GM12864 (cell line): ENCODE measurements at regions not wholly inside any gene's neighbourhood (a gene's known extent, or its start where the extent isn't known, plus 50 kb on each side); places are given as distances from the start of the nearest gene placed in this dataset.

ENCODE experiments used
- DNase-seq: peaks from one replicate; pipeline ENCODE4 v3.0.0-alpha.2; 2011; ENCODE audit warnings: low read depth
- H3K4me3 ChIP-seq: 2 replicates; pipeline ENCODE4 v1.5.1; 2011; ENCODE audit warnings: mild to moderate bottlenecking, low read depth, low read length, control low read depth
- TF ChIP-seq, protein P1 (sequence below): IDR thresholded peaks from 2 replicates; pipeline ENCODE4 v1.5.1; 2011; ENCODE audit warnings: low read depth, mild to moderate bottlenecking, moderate library complexity, low read length, control low read depth, inconsistent platforms; ENCODE audit errors: missing control alignments

DNA sequence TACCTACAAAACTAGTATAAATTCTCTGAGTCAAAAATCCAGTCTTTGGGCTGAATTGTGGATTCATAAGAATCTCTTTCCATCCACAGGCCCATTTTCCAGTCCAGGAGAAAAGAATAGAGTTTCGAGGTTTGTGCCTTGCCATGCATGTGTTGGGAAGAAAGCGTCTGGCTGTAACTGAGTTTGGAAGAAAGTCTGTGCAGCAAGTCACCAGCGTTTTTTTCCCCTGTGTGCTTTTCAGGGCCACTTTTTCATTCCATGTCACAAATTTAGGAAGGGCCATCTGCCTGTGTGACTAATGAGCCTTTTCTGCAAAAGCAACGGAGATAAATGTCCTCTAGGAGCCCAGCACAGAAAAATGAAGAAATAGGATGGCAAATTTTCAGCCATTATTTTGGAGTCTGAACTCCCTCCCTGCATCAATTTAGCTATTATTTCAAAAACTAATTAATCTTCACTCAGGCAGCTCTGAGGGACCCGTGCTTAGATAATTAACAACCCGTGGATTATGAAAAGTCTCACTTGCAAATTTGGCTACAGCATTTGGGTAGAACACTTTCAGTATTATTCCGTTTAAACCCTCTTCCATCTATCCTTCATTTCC lies 261.5 kb downstream of the SUDS3 start:
- H3K4me3 ChIP-seq, result no peak overlapping the region
- DNase-seq, result no peak
- TF ChIP-seq, protein P1, sequence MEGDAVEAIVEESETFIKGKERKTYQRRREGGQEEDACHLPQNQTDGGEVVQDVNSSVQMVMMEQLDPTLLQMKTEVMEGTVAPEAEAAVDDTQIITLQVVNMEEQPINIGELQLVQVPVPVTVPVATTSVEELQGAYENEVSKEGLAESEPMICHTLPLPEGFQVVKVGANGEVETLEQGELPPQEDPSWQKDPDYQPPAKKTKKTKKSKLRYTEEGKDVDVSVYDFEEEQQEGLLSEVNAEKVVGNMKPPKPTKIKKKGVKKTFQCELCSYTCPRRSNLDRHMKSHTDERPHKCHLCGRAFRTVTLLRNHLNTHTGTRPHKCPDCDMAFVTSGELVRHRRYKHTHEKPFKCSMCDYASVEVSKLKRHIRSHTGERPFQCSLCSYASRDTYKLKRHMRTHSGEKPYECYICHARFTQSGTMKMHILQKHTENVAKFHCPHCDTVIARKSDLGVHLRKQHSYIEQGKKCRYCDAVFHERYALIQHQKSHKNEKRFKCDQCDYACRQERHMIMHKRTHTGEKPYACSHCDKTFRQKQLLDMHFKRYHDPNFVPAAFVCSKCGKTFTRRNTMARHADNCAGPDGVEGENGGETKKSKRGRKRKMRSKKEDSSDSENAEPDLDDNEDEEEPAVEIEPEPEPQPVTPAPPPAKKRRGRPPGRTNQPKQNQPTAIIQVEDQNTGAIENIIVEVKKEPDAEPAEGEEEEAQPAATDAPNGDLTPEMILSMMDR, result no peak

DNA sequence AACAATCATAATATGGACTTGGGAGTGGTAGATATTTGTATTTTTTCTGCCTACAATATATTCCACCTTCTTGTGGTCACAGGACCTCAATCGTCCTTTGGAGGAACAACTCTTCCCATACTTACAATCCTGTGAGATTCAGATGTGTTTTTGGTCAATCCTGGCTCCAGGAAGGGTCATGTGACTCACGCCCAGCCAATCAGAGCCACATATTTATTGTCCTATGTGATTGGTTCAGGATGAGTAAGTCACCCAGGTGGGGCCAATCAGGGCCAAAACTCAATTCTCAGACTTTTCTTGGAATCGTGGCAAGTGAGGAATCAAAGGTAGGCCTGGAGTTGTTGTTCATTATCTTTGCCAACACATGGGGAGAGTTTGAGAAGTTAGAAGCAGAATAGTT lies 264.9 kb downstream of the SUDS3 start:
- H3K4me3 ChIP-seq, result no peak overlapping the region
- TF ChIP-seq, protein P1, result no peak

DNA sequence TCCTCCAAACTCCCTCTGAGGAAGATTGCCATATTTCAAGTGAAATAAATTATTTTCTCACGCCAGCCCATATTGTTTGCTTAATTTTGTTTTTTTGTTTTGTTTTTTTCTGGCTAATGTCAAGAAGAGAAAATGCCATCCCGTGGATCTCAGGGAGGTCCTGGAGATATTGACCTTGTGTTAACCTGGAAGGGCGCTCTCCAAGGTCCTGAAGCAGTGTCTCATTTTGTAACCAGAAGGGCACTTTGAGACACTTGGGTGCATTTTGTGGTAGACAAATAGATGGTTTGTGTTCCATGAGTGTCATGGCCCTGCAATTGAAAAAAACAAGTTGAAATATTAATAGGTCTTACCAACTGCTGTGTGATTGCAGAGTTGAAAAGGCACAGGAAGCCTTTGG lies 268.9 kb downstream of the SUDS3 start:
- TF ChIP-seq, protein P1, result no peak
- DNase-seq, result no peak
- no peak overlapping the region for H3K4me3 ChIP-seq

More for the DNA sequence above, 264.9 kb downstream of the SUDS3 start:
- DNase-seq, result no peak

DNA sequence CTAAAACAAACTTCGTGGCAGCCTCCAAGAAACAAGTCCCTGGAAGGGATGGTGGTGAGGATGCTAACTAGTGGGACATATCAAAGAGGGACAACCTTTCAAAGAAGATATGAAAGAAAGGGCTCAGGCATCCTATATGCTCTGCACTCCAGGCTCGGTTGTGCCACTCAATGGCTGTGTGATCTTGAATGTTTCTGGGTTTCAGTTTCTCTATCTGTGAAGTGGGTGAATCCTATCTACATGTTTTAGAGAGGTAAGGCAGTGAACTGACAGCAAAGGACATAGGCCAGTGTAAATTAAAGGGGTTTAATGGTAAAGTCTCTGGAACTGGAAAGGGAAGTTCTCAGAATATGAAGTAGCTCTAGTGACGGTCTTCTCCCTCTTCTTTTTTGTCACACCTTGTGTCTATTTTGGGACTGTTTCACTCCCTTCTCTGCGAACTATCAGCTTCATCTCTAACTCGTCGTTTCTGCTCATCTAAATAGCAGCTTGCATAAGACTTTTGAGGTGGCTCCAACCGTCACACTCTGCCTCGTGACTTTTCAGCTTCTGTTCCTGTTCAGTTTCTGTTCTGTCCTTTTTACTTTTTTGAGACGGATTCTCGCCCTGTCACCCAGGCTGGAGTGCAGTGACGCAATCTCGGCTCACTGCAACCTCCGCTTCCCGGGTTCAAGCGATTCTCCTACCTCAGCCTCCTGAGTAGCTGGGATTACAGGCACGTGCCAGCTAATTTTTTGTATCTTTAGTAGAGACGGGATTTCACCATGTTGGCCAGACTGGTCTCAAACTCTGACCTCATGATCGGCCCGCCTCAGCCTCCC lies 273.6 kb downstream of the SUDS3 start:
- TF ChIP-seq, protein P1, result no peak
- no peak for DNase-seq
- no peak overlapping the region for H3K4me3 ChIP-seq

DNA sequence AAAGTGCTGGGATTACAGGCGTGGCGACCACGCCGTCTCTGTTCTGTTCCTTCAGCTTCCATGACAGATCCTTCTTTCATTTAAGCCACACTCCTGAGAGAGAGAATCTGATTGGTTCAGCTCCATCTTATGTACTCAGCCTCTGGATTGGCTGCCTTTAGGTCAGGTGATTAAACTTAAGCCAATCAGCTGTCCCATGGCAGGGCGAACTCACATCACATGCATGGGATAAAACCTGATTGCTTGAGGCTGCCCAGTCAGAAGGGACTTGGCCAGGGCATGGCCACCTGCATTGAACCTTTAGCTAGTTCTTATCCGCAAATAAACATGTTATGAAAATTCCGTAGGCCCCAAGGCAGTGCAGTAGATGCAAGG lies 274.2 kb downstream of the SUDS3 start:
- DNase-seq, result no peak
- TF ChIP-seq, protein P1, result no peak
- H3K4me3 ChIP-seq, result no peak overlapping the region

DNA sequence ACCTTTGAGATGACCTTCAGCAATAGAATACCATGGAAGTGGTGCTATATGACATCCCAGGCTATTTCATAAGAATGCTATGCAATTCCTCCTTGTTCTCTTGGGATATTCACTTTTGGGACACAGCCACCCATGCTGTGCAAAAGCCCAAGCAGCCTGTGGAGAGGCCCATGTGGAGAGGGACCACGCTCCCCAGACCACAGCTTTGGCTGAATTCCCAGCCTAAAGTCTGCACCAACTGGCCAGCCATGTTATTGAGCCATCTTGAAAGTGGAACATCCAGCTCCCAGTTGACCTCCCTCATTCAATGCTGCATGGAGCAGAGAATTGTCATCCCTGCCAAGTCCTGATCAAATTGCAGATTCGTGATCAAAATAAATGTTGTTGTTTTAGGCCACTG lies 275.1 kb downstream of the SUDS3 start:
- TF ChIP-seq, protein P1, result no peak
- no peak for DNase-seq
- H3K4me3 ChIP-seq, result no peak overlapping the region

DNA sequence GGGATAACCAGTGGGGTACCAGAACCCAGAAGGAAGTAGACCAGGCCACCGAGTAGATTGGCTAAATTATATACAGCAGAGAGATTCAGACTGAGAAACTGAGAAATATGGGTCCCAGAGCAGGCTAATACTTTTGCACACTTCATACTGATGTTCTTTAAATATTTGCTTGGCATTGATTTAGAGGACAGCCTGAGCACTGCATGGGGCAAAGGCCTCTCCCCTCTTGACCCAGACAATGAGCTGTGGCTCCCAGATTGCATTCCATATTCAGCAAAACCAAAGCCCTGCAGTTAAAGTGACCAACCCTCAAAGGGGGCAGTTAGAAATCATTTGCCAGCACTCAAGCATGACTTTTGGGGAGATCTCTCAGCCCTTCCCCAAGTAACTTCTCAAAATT lies 279.2 kb downstream of the SUDS3 start:
- DNase-seq, result no peak
- TF ChIP-seq, protein P1, result no peak
- no peak overlapping the region for H3K4me3 ChIP-seq
